ENCODE measurements at regions not wholly inside any gene's neighbourhood (a gene's known extent, or its start where the extent isn't known, plus 50 kb on each side); places are given as distances from the start of the nearest gene placed in this dataset.

GRCh38 chr4:33104273-33104672 lies 2384.1 kb downstream of the PCDH7 start:
- TF ChIP-seq CTCF (IDR thresholded peaks at IDR 0.05): no peak
- TF ChIP-seq ZFX (IDR thresholded peaks at IDR 0.05; ENCODE audit: borderline replicate concordance): no peak

All from 22Rv1 (cell line).